ENCODE measurements at regions not wholly inside any gene's neighbourhood (a gene's known extent, or its start where the extent isn't known, plus 50 kb on each side); places are given as distances from the start of the nearest gene placed in this dataset.

GRCh38 chr6:169850154-169850553, 98.7 kb downstream of the ERMARD start:
- Histone ChIP-seq H3K4me1 (no peaks in the 10 kb centered on the region), H3K4me3 (no peak overlapping the region), H3K27ac (no peak overlapping the region), H3K27me3 (no peaks in the 10 kb centered on the region), H3K9me3 (no peaks in the 10 kb centered on the region), H3K36me3 (no peaks in the 10 kb centered on the region)
- no peak for DNase-seq
- TF ChIP-seq POLR2A (IDR thresholded peaks at IDR 0.05) (no peak), CTCF (IDR thresholded peaks at IDR 0.05) (no peak)
- intact Hi-C loops (cut with DNase I; ENCODE audit: low total_unique reads), result no loop called here

GRCh38 chr6:169849396-169849795, 98.0 kb downstream of the ERMARD start:
- TF ChIP-seq CTCF (IDR thresholded peaks at IDR 0.05) (no peak), POLR2A (IDR thresholded peaks at IDR 0.05) (no peak)
- H3K36me3 ChIP-seq, result no peaks in the 10 kb centered on the region
- no peak overlapping the region for H3K4me3 ChIP-seq
- no peaks in the 10 kb centered on the region for H3K27me3 ChIP-seq
- H3K27ac ChIP-seq, result no peak overlapping the region
- no peaks in the 10 kb centered on the region for H3K9me3 ChIP-seq
- DNase-seq, result no peak
- H3K4me1 ChIP-seq, result no peaks in the 10 kb centered on the region
- intact Hi-C loops (cut with DNase I; ENCODE audit: low total_unique reads), result no loop called here

GRCh38 chr6:169848946-169849345, 97.5 kb downstream of the ERMARD start:
- DNase-seq, result no peak
- intact Hi-C loops (cut with DNase I; ENCODE audit: low total_unique reads), result no loop called here
- H3K4me3 ChIP-seq, result no peak overlapping the region
- H3K27me3 ChIP-seq, result no peaks in the 10 kb centered on the region
- TF ChIP-seq CTCF (IDR thresholded peaks at IDR 0.05), result no peak
- no peak for TF ChIP-seq POLR2A (IDR thresholded peaks at IDR 0.05)
- H3K9me3 ChIP-seq, result no peaks in the 10 kb centered on the region
- H3K36me3 ChIP-seq, result no peaks in the 10 kb centered on the region
- no peaks in the 10 kb centered on the region for H3K4me1 ChIP-seq
- no peak overlapping the region for H3K27ac ChIP-seq

- Histone ChIP-seq H3K9me3 (no peaks in the 10 kb centered on the region), H3K27ac (no peak overlapping the region), H3K4me1 (no peaks in the 10 kb centered on the region), H3K4me3 (no peak overlapping the region), H3K36me3 (no peaks in the 10 kb centered on the region), H3K27me3 (no peaks in the 10 kb centered on the region)
- TF ChIP-seq CTCF (IDR thresholded peaks at IDR 0.05) (no peak), POLR2A (IDR thresholded peaks at IDR 0.05) (no peak)
- DNase-seq, result peak in 1 of 2 donors; percentile 2
- intact Hi-C loops (cut with DNase I; ENCODE audit: low total_unique reads), result no loop called here
These were observed 96.5 kb downstream of the ERMARD start for GRCh38 chr6:169847901-169848311.

GRCh38 chr6:169847141-169847674, 95.8 kb downstream of the ERMARD start:
- Histone ChIP-seq H3K27ac (no peak overlapping the region), H3K9me3 (no peaks in the 10 kb centered on the region), H3K36me3 (no peaks in the 10 kb centered on the region), H3K27me3 (no peaks in the 10 kb centered on the region), H3K4me1 (no peaks in the 10 kb centered on the region), H3K4me3 (no peak overlapping the region)
- TF ChIP-seq POLR2A (IDR thresholded peaks at IDR 0.05), result no peak
- TF ChIP-seq CTCF (IDR thresholded peaks at IDR 0.05), result no peak
- DNase-seq, result peak in 1 of 2 donors; percentile 3
- intact Hi-C loops (cut with DNase I; ENCODE audit: low total_unique reads), result no loop called here
